NCI-H2196 (cell line): ENCODE measurements at regions not wholly inside any gene's neighbourhood (a gene's known extent, or its start where the extent isn't known, plus 50 kb on each side); places are given as distances from the start of the nearest gene placed in this dataset.
"Not testable (repeated sequence)": the region's sequence is repeated elsewhere in the genome, so short reads cannot be mapped to it uniquely, and the experiment has no call there.

ENCODE experiments used
- DNase-seq: peaks from one replicate; lab custom pipeline; 2025; ENCODE audit not compliant: unreplicated experiment; lab: John Stamatoyannopoulos, UW

DNA sequence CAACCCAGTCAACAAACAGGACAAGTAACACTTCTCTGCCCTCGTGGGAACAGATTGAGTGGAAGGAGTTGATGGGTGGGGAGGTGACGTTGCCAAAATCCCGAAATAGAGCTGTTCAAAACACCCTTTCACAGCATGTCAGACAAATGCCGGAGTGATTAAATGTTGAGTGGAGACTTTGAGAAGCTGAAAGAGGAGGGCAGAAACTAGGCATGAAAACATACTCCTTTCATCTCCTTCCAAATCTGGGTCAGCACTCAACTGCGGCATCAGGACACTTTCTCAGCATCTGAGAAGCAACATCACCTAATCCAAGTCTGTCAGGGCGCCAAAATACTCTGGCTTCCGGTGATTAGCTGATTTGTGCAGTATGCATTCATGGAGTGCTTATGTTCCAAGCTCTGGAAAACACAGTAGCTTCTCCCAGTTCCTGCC is 51.5 kb upstream of the MRI1 start:
- DNase-seq, result no peak

DNA sequence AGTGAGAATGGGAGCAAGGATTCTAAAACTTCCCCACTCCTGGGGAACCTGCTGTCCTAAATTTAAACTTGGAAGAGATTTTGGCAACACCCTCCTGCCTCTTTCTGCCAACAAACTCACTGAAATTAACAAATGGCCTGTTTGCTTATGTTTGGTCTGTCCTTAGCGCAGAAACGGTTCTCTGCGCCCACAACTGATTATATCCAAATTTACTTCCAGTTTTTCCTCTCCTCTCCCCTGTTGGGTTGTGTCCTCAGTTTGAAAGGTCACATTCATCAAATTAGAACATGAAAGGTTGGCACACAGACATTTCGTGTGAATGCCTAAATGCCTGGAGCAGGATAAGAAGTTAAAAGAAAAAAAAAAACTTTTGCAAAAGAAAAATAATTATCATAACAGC is 56.4 kb upstream of the MRI1 start:
- DNase-seq, result no peak

DNA sequence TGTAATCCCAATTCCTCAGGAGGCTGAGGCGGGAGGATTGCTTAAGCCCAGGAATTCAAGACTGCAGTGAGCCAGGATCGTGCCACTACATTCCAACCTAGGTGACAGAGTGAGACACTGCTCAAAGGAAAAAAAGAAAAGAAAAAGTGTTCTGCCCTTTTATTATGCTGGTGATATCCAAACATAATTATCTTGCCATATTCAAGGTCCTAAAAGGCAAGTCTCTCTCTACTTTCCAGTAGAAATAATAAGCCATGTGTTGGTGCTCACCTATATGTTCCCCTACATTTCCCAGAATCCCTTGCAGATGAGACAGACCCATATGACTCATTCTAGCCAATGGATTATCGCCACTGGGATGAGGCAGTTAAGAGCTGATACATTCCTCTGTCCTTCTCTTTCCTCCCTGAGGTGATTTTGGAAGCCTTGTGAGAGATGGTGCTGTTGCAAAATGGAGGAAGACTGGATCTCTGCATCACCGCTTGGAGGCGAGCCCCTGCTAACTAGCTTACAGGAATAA is 58.3 kb upstream of the MRI1 start:
- DNase-seq, result no peak

DNA sequence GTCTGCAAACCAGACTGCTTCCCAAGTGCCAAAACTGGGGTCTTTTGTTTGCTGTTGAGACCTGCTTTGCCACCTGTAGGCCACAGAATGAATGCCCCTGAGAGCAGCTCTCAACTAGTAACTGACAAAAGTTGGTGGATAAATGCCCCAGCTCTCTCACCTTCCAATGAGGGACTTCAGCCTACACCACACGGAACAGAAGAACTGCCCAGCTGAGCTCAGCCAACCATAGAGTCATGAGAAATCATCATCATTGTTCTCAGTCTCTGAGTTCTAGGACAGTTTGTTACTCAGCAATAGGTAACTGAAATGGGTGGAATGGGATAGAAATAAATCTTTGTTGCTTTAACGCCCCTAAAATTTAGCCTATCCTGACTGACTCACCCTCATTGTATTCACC is 59.1 kb upstream of the MRI1 start:
- DNase-seq, result no peak

DNA sequence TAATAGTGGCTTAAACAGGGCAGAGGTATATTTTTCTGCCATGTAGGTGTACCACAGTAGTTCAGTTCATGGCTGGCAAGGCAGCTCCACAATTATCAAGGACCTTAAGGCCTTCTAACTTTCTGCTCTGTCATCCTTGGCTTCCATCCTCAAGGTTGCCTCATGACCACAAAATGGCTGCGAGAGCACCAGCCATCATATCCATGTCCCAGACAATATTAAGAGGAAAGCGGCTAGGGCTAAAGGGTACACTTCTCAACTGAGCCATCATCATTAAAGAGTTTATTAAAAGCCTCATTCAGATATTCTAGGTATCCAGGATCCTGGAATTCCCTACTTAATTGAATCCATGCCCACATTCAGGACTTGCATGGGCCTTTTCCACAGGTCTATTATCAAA is 62.7 kb upstream of the MRI1 start:
- no peak for DNase-seq

DNA sequence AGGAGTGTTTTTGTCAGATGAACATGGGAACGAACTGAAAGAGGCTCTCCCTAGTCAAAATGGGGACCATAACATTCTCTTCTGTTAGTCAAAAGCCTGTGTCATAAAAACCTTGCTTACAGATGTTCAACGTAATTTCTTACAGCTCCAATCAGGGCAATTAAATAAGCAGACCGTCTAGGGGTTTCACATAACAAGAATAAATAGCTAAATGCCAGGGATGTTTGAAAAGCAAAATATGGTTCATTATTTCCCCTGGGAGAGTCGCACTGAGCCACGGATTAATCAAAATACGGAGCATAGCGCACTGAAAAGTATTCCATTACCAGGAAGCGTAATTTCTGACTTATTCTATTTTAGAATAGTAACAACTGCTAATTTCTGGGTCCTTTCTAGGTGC is 63.7 kb upstream of the MRI1 start:
- DNase-seq, result no peak

DNA sequence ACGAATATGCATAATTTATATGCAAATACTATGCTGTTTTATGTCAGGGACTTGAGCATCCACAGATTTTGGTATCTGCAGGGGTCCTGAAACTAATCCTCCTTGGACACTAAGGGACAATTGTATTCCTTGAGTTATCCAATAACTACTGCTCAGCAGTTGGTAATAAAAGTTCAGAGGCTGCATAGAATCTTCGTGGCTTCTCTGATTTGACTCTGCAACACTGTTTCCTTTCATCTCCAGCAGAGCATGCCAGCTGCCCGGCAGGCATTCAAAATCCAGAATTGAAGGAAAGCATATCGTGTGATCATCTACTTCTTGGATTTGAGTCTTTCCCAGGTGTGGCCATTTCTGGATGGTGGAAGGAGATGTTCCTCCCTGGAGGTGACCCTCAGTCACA is 64.5 kb upstream of the MRI1 start:
- no peak for DNase-seq

DNA sequence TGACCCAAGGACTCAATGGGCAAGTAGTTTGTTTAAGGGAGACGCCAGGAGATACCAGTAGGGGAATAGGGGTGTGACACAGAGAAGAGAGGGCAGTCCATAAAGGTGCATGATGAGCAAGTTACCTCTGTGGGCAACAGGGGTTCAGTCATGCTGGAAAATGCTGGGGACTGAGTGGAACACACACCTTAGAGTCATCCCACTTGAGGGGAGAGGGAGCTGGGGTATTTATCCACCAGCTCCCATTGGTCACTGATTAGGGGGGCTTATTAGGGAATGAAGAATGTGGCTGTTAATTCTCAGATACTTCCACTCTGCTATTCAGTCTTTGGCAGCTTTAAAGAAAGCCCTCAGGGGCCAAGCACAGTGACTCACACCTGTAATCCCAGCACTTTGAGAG is 67.5 kb upstream of the MRI1 start:
- DNase-seq, result no peak

DNA sequence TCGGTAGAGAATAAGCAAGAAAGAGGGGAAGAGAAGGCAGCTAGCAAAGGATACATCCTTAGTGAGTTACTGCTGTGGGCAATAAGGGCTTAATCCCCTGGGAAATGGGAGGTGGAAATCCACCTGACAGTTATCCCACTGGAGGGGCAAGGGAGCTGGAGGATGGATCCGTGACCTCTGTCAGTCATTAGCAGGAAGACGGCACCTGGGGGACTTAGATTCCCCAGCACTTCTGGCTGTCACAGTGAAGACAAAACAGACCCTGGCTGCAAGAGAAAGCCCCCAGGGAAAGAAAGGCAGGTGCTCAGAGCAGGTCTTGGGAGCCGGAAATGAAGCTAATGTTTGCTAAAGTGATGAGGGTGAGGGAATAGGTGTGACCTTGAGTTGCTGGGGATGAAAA is 70.4 kb upstream of the MRI1 start:
- DNase-seq, result no peak

DNA sequence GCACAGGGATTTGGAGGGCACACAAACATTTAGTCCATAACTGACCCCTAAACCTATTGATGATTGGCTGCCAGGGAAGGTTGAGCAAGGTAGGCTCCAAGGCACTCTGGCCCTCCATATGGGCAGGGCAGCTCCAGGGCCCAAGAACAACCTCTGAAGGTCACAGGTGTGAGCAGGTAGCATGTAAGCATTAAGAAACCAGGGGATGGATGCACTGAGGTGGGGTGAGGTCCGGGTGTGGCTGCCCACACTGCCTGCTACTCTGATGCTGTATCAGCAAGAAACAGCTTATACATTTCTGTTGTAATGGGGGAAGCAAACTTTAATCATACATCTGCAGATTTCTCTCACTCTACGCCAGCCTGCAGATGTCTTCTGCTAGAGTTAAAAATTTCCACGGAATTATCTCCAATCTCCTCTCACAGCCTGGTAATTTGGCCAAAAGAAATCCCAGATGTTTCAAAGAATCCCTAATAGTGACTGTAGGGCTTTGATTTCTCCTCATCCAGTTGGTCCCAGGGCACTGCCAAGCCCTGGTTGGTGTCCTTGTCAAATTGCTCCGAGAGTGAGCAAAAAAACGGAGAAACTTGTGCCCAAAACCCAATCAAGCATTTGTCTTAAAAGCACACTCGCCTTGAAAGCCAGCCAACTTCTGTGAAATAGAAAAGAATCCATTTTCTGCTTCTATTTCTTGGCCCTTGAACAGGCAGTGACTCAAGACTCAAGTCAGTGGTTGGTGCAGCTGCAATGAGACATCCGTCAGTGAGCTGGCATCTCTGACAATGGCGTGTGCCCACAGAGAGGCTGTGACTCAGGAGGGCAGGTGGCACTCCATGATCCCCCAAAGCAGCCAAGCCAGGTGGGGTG is 72.5 kb upstream of the MRI1 start:
- DNase-seq, result peak; percentile 32

DNA sequence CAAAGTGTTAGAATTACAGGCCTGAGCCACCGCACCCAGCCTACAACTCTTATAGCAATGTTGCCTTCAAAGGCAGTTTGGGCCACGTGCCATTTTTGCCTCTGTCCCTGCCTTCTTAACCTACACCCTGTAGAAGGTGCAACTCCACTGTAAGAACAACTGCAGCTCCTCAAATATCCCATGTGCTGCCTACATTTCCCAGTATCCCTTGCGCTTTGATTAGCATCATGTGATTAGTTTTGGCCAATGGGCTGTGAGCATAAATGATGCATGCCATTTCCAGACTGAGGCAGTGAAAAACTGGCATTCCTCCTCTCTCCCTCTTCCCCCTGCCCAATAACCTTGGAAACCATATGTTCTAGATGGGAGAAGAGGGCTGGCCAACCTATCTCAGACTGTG is 75.2 kb upstream of the MRI1 start:
- DNase-seq, result no peak

DNA sequence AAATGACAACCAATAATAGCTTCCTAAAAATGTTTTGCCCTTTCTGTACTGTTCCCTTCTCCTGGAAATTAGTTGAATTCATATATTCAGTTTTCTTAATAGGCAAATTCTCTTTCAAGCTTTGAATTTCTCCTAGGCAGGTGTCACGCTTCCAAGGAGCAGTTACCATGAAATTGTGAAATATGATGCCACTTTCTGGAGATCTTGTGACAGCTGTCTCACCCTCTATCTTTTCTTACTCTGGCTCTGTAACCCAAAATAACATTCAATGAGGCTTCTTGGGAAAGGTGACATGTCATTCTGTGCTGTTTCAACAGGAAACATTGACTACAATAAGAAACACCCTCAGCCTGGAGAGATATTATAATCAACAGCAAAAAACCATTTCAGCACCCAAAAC is 80.3 kb upstream of the MRI1 start:
- DNase-seq, result no peak

DNA sequence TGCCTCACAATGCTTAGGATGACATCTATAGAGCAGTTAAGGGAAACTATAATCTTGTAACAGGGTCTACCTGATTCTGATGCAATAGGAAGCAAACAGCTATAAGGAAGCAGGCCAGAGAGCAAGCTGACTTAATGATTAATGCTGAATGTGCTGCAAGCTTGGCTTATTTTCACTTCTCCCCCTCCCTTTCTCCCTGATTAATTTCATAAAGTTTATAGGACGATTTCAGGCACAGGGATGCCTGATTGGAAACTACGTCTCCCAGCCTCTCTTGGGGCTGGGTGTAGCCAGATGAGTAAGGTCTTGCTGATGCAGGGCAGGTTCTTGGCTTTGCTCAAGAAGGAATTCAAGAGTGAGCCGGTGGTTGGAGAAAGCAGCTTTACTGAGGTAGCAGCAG is 82.8 kb upstream of the MRI1 start:
- no peak for DNase-seq

DNA sequence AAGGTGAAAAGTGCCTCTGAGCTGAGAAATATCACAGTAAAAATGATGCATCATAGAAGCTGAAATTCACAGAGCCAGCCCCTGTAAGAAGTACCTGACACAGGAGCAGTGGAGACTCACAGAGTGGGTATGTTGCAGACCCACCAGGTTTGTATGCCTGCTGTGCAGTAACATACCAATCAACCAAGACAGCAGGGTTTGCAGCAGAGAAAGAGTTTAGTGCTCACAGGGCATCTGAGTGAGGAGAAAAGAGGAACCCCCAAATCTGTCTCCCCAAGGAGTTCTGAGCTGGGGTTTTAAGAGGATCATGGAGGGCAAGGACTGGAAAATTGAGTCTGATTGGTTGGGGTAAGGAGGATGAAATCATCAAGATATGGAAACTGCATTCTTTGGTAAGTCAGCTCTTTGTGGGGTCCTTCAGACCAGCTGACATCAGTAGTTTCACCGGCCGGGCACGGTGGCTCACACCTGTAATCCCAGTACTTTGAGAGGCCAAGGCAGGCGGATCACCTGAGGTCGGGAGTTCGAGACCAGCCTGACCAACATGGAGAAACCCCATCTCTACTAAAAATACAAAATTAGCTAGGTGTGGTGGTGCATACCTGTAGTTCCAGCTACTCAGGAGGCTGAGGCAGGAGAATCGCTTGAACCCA is 83.5 kb upstream of the MRI1 start:
- DNase-seq, result not testable (repeated sequence)

DNA sequence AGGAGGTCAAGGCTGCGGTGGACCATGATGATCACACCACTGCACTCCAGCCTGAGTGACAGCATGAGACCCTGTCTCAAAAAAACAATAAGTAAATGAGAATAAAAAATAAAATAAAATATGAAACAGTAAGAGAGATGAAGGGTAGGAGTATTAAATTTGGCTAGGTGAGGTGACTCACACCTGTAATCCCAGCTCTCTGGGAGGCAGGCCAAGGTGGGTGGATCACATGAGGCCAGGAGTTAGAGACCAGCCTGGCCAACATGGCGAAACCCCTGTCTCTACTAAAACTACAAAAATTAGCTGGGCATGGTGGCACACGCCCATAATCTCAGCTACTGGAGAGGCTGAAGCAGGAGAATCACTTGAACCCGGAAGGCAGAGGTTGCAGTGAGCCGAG is 87.4 kb upstream of the MRI1 start:
- not testable (repeated sequence) for DNase-seq

DNA sequence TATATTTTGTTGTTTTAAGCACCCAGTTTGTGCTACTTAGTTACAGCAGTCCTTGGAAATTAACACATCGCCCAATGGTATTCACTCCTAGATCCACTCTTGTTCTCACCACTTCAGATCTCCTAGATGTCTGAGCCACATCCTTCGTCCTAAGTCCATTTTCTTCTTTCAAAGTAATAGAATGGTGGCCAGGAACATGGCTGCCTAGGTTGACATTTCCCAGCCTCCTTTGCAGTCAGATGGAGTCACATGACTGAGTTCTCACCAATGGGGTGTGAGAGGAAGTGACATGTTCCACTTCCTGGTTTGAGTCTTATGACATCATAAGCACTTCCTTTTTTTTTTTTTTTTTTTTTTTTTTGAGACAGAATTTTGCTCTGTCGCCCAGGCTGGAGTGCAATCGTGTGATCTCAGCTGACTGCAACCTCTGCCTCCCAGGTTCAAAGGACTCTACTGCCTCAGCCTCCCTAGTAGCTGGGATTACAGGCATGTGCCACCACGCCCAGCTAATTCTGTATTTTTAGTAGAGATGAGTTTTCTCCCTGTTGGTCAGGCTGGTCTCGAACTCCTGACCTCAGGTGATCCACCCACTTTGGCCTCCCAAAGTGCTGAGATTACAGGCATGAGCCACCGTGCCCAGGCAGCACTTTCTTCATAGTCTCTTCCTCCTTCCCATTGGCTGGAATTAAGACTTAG is 91.7 kb upstream of the MRI1 start:
- DNase-seq, result not testable (repeated sequence)

DNA sequence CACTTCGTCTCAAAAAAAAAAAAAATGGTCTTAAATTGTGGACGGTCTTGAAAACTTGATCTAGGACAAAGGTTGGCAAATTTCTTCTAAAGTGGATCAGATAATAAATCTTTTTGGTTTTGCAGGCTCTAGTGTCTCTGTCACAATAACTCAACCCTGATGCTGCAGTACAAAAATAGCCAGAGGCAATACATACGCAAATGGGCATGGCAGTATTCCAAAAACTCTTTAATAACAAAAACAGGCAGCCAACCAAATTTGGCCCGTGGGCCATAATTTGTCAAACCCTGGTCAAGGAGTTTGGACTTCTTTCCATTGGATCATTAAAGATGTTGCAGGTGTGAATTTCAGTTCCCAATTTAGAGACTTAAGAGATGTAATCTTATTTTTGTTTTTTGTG is 93.5 kb upstream of the MRI1 start:
- no peak for DNase-seq

DNA sequence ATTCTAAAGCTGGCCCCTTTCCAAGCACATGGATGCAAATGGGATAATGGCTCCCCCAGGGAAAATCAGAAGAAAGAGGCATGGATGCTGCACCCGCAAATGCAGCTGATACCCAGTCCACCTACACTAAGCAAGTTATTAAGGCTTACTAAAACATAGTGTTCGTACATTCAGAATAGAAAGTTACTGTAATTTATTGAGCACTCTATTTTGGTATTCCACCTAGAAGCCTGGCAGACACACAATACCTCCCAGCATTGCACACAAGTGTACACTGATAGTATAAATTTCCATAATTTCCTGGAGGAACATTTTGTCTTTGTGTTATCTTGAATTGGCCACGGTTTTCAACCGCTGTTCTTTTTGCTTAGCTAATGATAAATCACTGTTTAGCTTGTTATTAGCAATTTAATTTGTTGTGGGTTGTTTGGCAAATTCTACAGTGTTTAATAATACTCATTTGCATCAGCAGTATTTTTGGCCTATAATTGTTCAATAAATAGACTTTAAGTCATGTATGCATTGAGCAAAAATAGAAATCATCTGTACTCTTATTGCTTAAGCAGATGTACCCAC is 94.5 kb upstream of the MRI1 start:
- DNase-seq, result no peak

DNA sequence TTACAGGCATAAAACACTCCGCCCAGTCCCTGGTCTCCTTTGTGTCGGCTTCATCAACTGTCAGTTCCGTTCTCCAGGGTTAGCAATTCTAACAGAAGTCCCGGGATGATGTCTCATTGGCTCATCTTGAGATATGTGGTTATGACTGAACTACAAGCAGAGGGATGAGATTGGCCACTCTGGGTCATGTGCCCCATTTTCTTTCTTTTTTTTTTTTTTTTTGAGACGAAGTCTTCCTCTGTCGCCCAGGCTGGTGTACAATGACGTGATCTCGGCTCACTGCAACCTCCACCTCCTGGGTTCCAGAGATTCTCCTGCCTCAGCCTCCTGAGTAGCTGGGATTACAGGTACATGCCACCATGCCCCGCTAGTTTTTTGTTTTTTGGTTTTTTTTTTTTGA is 95.4 kb upstream of the MRI1 start:
- DNase-seq, result no peak

DNA sequence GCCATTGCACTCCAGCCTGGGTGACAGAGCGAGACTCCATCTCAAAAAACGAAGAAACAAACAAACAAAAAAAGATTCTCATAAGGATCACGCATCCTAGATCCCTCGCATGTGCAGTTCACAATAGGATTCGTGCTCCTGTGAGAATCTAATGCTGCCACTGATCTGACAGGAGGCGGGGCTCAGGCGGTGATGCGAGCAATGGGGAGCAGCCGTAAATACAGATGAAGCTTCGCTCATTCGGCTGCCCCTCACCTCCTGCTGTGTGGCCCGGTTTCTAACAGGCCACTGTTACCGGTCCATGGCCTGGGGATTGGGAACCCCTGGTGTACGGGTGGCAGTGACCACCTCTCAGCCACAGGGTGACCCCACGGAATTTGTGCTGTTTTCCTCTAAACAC is 98.2 kb upstream of the MRI1 start:
- DNase-seq, result no peak

DNA sequence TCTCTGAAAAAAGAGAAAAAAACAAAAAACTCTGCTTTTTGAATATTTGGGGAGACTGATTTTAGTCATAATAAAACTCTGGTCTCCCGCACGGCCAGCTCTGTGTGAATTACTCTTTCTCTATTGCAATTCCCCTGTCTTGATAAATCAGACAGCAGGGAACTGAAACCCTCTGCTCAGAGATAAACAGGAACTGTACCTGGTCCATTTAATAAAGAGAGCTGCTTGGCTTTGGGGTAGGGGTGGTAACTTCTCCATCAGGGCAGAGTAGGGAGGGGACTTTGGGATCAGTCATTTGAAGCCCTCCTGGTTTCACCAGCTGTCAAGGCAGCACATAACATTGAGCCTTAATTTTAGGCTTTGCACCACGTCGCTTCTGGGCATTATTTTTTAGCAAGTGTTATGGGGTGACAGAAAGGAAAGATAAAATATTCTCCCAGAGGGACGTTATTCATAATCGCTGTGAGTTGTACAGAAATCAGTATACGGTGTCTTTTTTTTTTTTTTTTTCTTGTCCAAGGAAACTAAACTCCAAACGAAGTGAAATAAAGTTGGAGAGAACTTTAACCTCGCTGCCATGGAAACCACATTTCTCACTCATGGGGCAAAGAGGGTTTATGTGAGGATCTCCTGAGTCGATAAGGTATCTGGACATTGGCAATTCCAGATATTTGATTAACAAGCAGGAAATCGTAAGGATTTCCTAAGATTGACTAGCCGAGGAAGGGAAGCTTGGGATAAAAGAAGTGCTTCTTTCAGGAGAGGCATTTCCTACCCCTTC is 99.0 kb upstream of the MRI1 start:
- DNase-seq, result no peak
